ENCODE measurements at regions not wholly inside any gene's neighbourhood (a gene's known extent, or its start where the extent isn't known, plus 50 kb on each side); places are given as distances from the start of the nearest gene placed in this dataset.

- Histone ChIP-seq H3K9me3 (ENCODE audit: low read length) (no peaks in the 10 kb centered on the region), H3K27ac (ENCODE audit: low read length) (no peak overlapping the region), H3K9me2 (replicated peaks; ENCODE audit: low read length) (no peaks in the 10 kb centered on the region), H4K20me1 (ENCODE audit: low read length) (no peaks in the 10 kb centered on the region), H3K4me2 (ENCODE audit: low read length) (no peak overlapping the region), H3K36me3 (ENCODE audit: low read depth, low read length) (no peaks in the 10 kb centered on the region), H3F3A (ENCODE audit: low read length, unreplicated experiment) (no peaks in the 10 kb centered on the region), H3K9ac (ENCODE audit: low read length) (no peak overlapping the region), H3K27me3 (ENCODE audit: low read length) (peaks cover 59% of the 10 kb centered on the region), H3K4me1 (ENCODE audit: insufficient read depth, low read length) (no peaks in the 10 kb centered on the region), H2AFZ (ENCODE audit: low read length) (no peak overlapping the region), H3K79me2 (ENCODE audit: low read length) (no peaks in the 10 kb centered on the region), H3K4me3 (ENCODE audit: low read length) (no peak overlapping the region)
- no peak for ATAC-seq
- ChIA-PET CTCF (no interaction called here), POLR2A (ENCODE audit: unreplicated experiment) (no interaction called here)
- no TSS peak for BruUV-seq (replicated peaks)
- DNase-seq, result no peak
- TF ChIP-seq, protein P1, sequence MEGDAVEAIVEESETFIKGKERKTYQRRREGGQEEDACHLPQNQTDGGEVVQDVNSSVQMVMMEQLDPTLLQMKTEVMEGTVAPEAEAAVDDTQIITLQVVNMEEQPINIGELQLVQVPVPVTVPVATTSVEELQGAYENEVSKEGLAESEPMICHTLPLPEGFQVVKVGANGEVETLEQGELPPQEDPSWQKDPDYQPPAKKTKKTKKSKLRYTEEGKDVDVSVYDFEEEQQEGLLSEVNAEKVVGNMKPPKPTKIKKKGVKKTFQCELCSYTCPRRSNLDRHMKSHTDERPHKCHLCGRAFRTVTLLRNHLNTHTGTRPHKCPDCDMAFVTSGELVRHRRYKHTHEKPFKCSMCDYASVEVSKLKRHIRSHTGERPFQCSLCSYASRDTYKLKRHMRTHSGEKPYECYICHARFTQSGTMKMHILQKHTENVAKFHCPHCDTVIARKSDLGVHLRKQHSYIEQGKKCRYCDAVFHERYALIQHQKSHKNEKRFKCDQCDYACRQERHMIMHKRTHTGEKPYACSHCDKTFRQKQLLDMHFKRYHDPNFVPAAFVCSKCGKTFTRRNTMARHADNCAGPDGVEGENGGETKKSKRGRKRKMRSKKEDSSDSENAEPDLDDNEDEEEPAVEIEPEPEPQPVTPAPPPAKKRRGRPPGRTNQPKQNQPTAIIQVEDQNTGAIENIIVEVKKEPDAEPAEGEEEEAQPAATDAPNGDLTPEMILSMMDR (conservative IDR thresholded peaks at IDR 0.05; ENCODE audit: low read depth, low read length), result no peak
- TF ChIP-seq EZH2 (IDR thresholded peaks at IDR 0.05; ENCODE audit: low read length, unreplicated experiment) (no peak), EZH2phosphoT487 (IDR thresholded peaks at IDR 0.05; ENCODE audit: borderline replicate concordance, low read length) (no peak)
- intact Hi-C loops (cut with micrococcal nuclease), result no loop called here
Measured at GRCh38 chr16:86213437-86214205, 296.7 kb upstream of the FOXF1 start.

- H3K27ac ChIP-seq (ENCODE audit: low read length), result no peak overlapping the region
- no peaks in the 10 kb centered on the region for H3K9me3 ChIP-seq (ENCODE audit: low read length)
- H3K4me1 ChIP-seq (ENCODE audit: insufficient read depth, low read length), result no peaks in the 10 kb centered on the region
- no peaks in the 10 kb centered on the region for H3K36me3 ChIP-seq (ENCODE audit: low read depth, low read length)
- no peaks in the 10 kb centered on the region for H4K20me1 ChIP-seq (ENCODE audit: low read length)
- intact Hi-C loops (cut with micrococcal nuclease), result no loop called here
- no peak overlapping the region for H3K9ac ChIP-seq (ENCODE audit: low read length)
- DNase-seq (no peak), ATAC-seq (no peak)
- no peak overlapping the region for H3K4me3 ChIP-seq (ENCODE audit: low read length)
- BruUV-seq (replicated peaks), result no TSS peak
- TF ChIP-seq EZH2 (IDR thresholded peaks at IDR 0.05; ENCODE audit: low read length, unreplicated experiment) (no peak), EZH2phosphoT487 (IDR thresholded peaks at IDR 0.05; ENCODE audit: borderline replicate concordance, low read length) (no peak)
- TF ChIP-seq, protein P1 (conservative IDR thresholded peaks at IDR 0.05; ENCODE audit: low read depth, low read length), result no peak
- H3K4me2 ChIP-seq (ENCODE audit: low read length), result no peak overlapping the region
- no peaks in the 10 kb centered on the region for H3F3A ChIP-seq (ENCODE audit: low read length, unreplicated experiment)
- H3K27me3 ChIP-seq (ENCODE audit: low read length), result peaks cover 59% of the 10 kb centered on the region
- CTCF ChIA-PET, result no interaction called here
- no peaks in the 10 kb centered on the region for H3K79me2 ChIP-seq (ENCODE audit: low read length)
- H2AFZ ChIP-seq (ENCODE audit: low read length), result no peak overlapping the region
- H3K9me2 ChIP-seq (replicated peaks; ENCODE audit: low read length), result no peaks in the 10 kb centered on the region
- POLR2A ChIA-PET (ENCODE audit: unreplicated experiment), result no interaction called here
Measured at GRCh38 chr16:86214326-86215232, 295.7 kb upstream of the FOXF1 start.

Measured in PC-3 (cell line).